Breast epithelium (tissue), 3 donors: ENCODE measurements at regions not wholly inside any gene's neighbourhood (a gene's known extent, or its start where the extent isn't known, plus 50 kb on each side); places are given as distances from the start of the nearest gene placed in this dataset.

Experiments used
- POLR2A ChIP-seq: fragments of 450-650 bp; IDR thresholded peaks from one replicate; pipeline ENCODE4 v1.6.1; 2016; ENCODE audit warnings: antibody characterized with exemption, mild to moderate bottlenecking, moderate library complexity
- TF ChIP-seq, protein P1 (sequence below), 3 donors: fragments of 450-650 bp; IDR thresholded peaks; one replicate each; pipeline ENCODE4 v1.5.1; 2016 to 2017; ENCODE audit warnings: antibody characterized with exemption in 3 of 3, mild to moderate bottlenecking in 3 of 3, moderate library complexity in 3 of 3

- TF ChIP-seq POLR2A: no peak
- TF ChIP-seq, protein P1, sequence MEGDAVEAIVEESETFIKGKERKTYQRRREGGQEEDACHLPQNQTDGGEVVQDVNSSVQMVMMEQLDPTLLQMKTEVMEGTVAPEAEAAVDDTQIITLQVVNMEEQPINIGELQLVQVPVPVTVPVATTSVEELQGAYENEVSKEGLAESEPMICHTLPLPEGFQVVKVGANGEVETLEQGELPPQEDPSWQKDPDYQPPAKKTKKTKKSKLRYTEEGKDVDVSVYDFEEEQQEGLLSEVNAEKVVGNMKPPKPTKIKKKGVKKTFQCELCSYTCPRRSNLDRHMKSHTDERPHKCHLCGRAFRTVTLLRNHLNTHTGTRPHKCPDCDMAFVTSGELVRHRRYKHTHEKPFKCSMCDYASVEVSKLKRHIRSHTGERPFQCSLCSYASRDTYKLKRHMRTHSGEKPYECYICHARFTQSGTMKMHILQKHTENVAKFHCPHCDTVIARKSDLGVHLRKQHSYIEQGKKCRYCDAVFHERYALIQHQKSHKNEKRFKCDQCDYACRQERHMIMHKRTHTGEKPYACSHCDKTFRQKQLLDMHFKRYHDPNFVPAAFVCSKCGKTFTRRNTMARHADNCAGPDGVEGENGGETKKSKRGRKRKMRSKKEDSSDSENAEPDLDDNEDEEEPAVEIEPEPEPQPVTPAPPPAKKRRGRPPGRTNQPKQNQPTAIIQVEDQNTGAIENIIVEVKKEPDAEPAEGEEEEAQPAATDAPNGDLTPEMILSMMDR (IDR thresholded peaks at IDR 0.05): no peak
Measured at GRCh38 chr10:128304271-128304670, 178.0 kb upstream of the MKI67 start.
